Gastroesophageal sphincter (tissue), 3 donors: ENCODE measurements at regions not wholly inside any gene's neighbourhood (a gene's known extent, or its start where the extent isn't known, plus 50 kb on each side); places are given as distances from the start of the nearest gene placed in this dataset.

ENCODE experiments used
- EP300 ChIP-seq: sonication (generic); formaldehyde crosslinking; IDR thresholded peaks from one replicate; pipeline ENCODE4 v1.6.1; 2017; ENCODE audit warnings: antibody characterized with exemption, mild to moderate bottlenecking
- POLR2AphosphoS5 ChIP-seq: sonication (generic); formaldehyde crosslinking; IDR thresholded peaks from one replicate; pipeline ENCODE4 v1.6.1; 2017; ENCODE audit warnings: antibody characterized with exemption
- TF ChIP-seq, protein P1 (sequence below), 4 experiments: fragments of 200-600 bp in 2 of 4; fragments of 450-650 bp in 2 of 4; sonication (generic) in 1 of 4; IDR thresholded peaks; one replicate each; pipeline ENCODE4 v1.5.1; 2017 to 2019; ENCODE audit warnings: antibody characterized with exemption in 4 of 4, mild to moderate bottlenecking in 2 of 4, moderate library complexity in 2 of 4

DNA sequence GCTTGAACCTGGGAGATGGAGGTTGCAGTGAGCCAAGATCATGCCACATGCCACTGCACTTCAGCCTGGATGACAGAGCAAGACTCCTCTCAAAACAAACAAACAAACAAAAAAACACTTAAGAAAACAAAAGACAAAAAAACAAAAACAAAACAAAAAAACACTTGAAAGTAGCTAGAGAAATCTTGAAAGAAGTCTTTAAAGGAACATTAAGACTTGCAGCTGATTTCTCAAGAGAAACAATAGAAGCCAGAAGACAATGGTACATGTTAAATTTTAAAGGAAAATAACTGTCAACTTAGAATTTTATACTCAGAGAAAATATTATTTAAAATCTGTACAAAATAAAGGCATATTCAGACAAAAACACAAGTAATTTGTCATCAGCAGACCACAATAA, 71.3 kb downstream of the HLX start:
- TF ChIP-seq POLR2AphosphoS5 (no peak), EP300 (no peak)
- TF ChIP-seq, protein P1, sequence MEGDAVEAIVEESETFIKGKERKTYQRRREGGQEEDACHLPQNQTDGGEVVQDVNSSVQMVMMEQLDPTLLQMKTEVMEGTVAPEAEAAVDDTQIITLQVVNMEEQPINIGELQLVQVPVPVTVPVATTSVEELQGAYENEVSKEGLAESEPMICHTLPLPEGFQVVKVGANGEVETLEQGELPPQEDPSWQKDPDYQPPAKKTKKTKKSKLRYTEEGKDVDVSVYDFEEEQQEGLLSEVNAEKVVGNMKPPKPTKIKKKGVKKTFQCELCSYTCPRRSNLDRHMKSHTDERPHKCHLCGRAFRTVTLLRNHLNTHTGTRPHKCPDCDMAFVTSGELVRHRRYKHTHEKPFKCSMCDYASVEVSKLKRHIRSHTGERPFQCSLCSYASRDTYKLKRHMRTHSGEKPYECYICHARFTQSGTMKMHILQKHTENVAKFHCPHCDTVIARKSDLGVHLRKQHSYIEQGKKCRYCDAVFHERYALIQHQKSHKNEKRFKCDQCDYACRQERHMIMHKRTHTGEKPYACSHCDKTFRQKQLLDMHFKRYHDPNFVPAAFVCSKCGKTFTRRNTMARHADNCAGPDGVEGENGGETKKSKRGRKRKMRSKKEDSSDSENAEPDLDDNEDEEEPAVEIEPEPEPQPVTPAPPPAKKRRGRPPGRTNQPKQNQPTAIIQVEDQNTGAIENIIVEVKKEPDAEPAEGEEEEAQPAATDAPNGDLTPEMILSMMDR (IDR thresholded peaks at IDR 0.05): no peak
